ENCODE measurements at regions not wholly inside any gene's neighbourhood (a gene's known extent, or its start where the extent isn't known, plus 50 kb on each side); places are given as distances from the start of the nearest gene placed in this dataset.

- TF ChIP-seq EHMT2 (IDR thresholded peaks at IDR 0.05; ENCODE audit: low read depth) (no peak), POLR2AphosphoS2 (conservative IDR thresholded peaks at IDR 0.05; ENCODE audit: low read length) (no peak)
These were observed 74.0 kb upstream of the FAM47B start (continued) for GRCh38 chrX:34868633-34869032.

DNA sequence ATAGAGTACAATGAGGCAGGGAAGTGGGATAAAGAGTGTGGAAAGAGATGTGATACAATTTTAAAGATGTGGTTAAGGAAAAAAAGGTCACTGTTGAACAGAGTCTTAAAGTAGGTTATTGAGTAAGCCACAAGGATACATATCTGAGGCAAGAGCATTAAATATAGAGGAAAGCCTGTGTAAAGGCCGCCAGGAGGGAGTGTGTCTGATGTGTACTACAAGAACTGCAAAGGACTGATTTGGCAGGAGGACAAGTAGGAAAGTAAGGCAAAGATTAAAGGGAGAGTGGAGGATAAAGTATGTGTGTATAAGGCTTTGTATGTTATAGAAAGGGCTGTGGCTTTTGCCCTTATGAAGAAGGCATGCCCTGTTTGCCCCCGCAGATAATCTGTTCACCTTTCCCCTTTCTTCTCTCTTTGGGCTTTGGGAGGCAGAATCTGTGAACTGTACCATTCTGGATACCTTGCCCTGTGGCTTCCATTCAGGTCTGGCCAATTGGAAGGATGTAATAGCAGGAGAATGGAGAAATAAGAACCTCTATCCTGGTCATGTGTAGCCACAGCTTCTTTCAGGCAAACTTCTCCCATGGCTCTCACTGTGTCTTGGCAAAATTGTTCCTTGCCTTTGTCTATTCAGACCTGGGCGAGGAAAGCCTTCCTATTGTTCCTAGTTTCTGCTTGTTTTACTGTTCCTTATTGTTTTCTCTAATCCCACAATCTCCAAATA lies 68.9 kb upstream of the FAM47B start:
- TF ChIP-seq CHD4 (IDR thresholded peaks at IDR 0.05; ENCODE audit: borderline replicate concordance) = no peak
- no peak for TF ChIP-seq EHF (CRISPR knock-in tag; IDR thresholded peaks at IDR 0.05)
- TF ChIP-seq SREBF2 (IDR thresholded peaks at IDR 0.05) = no peak
- Histone ChIP-seq H3K4me2 (peak overlapping the region; percentile 74), H3K4me3 (no peak overlapping the region), H3K4me1 (peaks cover 38% of the 10 kb centered on the region), H3K27ac (peak overlapping the region; percentile 53 to 66; a peak in 2 of 6 replicates), H3K9me3 (0 out of 3 replicates have a peak, but pooled peaks cover 3% of the 10 kb centered on the region)
- ChIA-PET POLR2A (no interaction called here), CTCF (no interaction called here)
- ATAC-seq = peak; percentile 24 to 31; a peak in 2 of 6 replicates
- FAIRE-seq = no peak
- 66% methylated on average over 3 of the region's 3 CpGs for WGBS (ENCODE audit: missing lambda C conversion rate)
- DNase-seq (ENCODE audit: low read depth in 1 of 2, low spot score in 1 of 2) = no peak

DNA sequence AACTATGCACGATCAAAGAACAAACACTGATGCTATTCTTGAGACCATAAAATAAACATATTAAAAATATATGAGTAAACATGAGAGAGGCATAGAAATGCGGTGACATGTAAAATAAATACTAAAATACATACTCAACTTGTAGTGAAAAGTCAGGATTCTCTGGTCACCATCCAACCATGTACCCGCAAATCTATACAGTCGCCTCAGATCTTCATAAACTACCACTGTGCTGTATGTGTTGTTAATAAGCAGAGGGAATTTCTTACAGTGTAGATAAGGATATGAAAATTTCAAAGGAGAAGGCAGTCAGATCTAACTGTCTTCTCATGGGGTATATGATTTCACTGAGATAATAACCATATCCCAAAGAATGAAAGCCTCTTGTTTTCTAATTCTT lies 67.8 kb upstream of the FAM47B start:
- peak overlapping the region; percentile 66 to 69 for H3K27ac ChIP-seq
- peaks cover 48% of the 10 kb centered on the region for H3K4me1 ChIP-seq
- 23% methylated on average over 4 of the region's 4 CpGs for WGBS (ENCODE audit: missing lambda C conversion rate)
- POLR2A ChIA-PET = interaction anchor here (1.4 kb wide), 1 partner anchor 10 kb away, joined by 5 read pairs; no protein-coding TSS in a partner anchor
- FAIRE-seq (no peak), ATAC-seq (peak in 1 of 2 experiments; percentile 43; a peak in 4 of 6 replicates), DNase-seq (ENCODE audit: low read depth in 1 of 2, low spot score in 1 of 2) (no peak)
- no peak for TF ChIP-seq CHD2 (IDR thresholded peaks at IDR 0.05; ENCODE audit: low read length, partially characterized antibody)
- TF ChIP-seq ZFP36 (IDR thresholded peaks at IDR 0.05; ENCODE audit: borderline replicate concordance, partially characterized antibody) = no peak
- TF ChIP-seq FOSB (CRISPR knock-in tag; IDR thresholded peaks at IDR 0.05) = no peak
- no peak for TF ChIP-seq JUN (IDR thresholded peaks at IDR 0.05)
- CTCF ChIA-PET = no interaction called here
- no peak overlapping the region for H3K4me3 ChIP-seq
- peak overlapping the region; percentile 74 for H3K4me2 ChIP-seq
- 0 out of 3 replicates have a peak, but pooled peaks cover 3% of the 10 kb centered on the region for H3K9me3 ChIP-seq

DNA sequence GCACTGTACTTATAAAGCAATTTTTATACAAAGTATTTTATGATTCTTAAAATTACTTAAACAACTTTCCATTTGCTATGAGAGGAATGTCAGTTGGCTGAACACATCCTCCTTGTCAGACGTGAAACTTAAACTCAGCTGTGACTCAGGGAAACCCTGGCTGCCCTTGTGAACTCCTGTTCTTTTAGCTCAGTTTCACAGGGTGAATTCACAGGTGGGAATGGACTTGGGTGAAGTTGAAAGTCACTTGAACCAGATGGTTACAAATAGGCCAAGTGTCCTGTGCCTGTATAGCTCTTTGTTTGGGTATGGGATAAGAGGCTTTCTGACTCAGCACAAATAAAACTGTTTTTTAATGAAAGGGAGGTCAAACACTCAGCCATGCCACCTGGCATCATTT lies 67.4 kb upstream of the FAM47B start:
- FAIRE-seq = peak; percentile 43
- Histone ChIP-seq H3K4me3 (no peak overlapping the region), H3K4me2 (peak overlapping the region; percentile 74), H3K27ac (peak overlapping the region; percentile 66 to 69), H3K9me3 (0 out of 3 replicates have a peak, but pooled peaks cover 3% of the 10 kb centered on the region), H3K4me1 (peaks cover 52% of the 10 kb centered on the region)
- peak in 1 of 2 experiments; percentile 41 for DNase-seq (ENCODE audit: low read depth in 1 of 2, low spot score in 1 of 2)
- TF ChIP-seq POLR2AphosphoS2 (conservative IDR thresholded peaks at IDR 0.05; ENCODE audit: low read length) (no peak), MAFK (IDR thresholded peaks at IDR 0.05; ENCODE audit: partially characterized antibody) (peak; percentile 58)
- peak in 1 of 2 experiments; percentile 76; a peak in 3 of 6 replicates for ATAC-seq
- 8% methylated on average over 1 of the region's 1 CpG for WGBS (ENCODE audit: missing lambda C conversion rate)
- CTCF ChIA-PET = no interaction called here
- POLR2A ChIA-PET = interaction anchor here (1.4 kb wide), 1 partner anchor 10 kb away, joined by 5 read pairs; no protein-coding TSS in a partner anchor

DNA sequence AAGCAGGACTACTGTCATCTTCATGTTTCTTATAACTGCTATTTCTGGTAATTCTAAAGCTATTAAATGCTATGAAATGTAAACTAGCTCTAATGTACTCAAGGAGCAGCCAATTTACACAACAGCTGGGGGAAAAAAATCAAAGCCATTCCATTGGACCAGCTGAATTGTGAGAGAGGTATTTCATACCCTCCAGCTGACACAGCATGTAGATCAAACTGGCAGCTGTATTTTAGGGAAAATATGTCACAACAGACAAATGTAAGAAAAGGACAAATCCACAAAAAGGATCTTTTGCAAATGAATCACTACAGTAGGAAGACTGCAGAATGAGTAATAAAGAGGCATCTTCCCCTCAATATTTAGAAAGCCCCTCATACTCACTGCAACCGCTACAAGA lies 65.2 kb upstream of the FAM47B start:
- ChIA-PET POLR2A (no interaction called here), CTCF (no interaction called here)
- ATAC-seq (no peak), DNase-seq (ENCODE audit: low read depth in 1 of 2, low spot score in 1 of 2) (no peak), FAIRE-seq (no peak)
- no peaks in the 10 kb centered on the region for H3K9me3 ChIP-seq
- H3K4me2 ChIP-seq = peak overlapping the region; percentile 17; the same call in 2 of the 3 replicates
- peak overlapping the region; percentile 12 to 33; a peak in 2 of 6 replicates for H3K27ac ChIP-seq
- 87% methylated on average over 1 of the region's 1 CpG for WGBS (ENCODE audit: missing lambda C conversion rate)
- H3K4me1 ChIP-seq = peaks cover 61% of the 10 kb centered on the region
- H3K4me3 ChIP-seq = no peak overlapping the region
- no peak for TF ChIP-seq HOXA7 (CRISPR knock-in tag; IDR thresholded peaks at IDR 0.05)
- no peak for TF ChIP-seq JUNB (IDR thresholded peaks at IDR 0.05)
- TF ChIP-seq, protein P1, sequence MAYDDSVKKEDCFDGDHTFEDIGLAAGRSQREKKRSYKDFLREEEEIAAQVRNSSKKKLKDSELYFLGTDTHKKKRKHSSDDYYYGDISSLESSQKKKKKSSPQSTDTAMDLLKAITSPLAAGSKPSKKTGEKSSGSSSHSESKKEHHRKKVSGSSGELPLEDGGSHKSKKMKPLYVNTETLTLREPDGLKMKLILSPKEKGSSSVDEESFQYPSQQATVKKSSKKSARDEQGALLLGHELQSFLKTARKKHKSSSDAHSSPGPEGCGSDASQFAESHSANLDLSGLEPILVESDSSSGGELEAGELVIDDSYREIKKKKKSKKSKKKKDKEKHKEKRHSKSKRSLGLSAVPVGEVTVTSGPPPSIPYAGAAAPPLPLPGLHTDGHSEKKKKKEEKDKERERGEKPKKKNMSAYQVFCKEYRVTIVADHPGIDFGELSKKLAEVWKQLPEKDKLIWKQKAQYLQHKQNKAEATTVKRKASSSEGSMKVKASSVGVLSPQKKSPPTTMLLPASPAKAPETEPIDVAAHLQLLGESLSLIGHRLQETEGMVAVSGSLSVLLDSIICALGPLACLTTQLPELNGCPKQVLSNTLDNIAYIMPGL (CRISPR knock-in tag; IDR thresholded peaks at IDR 0.05; ENCODE audit: borderline replicate concordance) = no peak
- TF ChIP-seq SMC3 (IDR thresholded peaks at IDR 0.05) = no peak
- TF ChIP-seq ZSCAN20 (CRISPR knock-in tag; IDR thresholded peaks at IDR 0.05) = no peak
- TF ChIP-seq CBX8 (IDR thresholded peaks at IDR 0.05) = no peak
- no peak for TF ChIP-seq HDAC2 (IDR thresholded peaks at IDR 0.05)
- no peak for TF ChIP-seq RFX5 (IDR thresholded peaks at IDR 0.05)
- TF ChIP-seq TFCP2L1 (CRISPR knock-in tag; IDR thresholded peaks at IDR 0.05) = no peak
- TF ChIP-seq, protein P2, sequence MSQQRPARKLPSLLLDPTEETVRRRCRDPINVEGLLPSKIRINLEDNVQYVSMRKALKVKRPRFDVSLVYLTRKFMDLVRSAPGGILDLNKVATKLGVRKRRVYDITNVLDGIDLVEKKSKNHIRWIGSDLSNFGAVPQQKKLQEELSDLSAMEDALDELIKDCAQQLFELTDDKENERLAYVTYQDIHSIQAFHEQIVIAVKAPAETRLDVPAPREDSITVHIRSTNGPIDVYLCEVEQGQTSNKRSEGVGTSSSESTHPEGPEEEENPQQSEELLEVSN (IDR thresholded peaks at IDR 0.05; ENCODE audit: borderline replicate concordance, low read depth) = no peak
- no peak for TF ChIP-seq CHD4 (IDR thresholded peaks at IDR 0.05; ENCODE audit: borderline replicate concordance)
- no peak for TF ChIP-seq POLR2AphosphoS2 (conservative IDR thresholded peaks at IDR 0.05; ENCODE audit: low read length)
- TF ChIP-seq EHMT2 (IDR thresholded peaks at IDR 0.05; ENCODE audit: low read depth) = no peak
- no peak for TF ChIP-seq REST (IDR thresholded peaks at IDR 0.05)
- no peak for TF ChIP-seq RNF2 (IDR thresholded peaks at IDR 0.05; ENCODE audit: borderline replicate concordance, low read depth)
